ENCODE measurements at regions not wholly inside any gene's neighbourhood (a gene's known extent, or its start where the extent isn't known, plus 50 kb on each side); places are given as distances from the start of the nearest gene placed in this dataset.
A peak's percentile ranks its signal among the peaks of the same experiment; 100 is the strongest.

GRCh38 chr1:82453511-82454185, 652.9 kb downstream of the ADGRL2 start:
- Histone ChIP-seq H3K4me1 (peaks cover 0 to 13% (median 6%) of the 10 kb centered on the region in 10 experiments; a peak in 10 of 20 replicates), H3K4me2 (no peak overlapping the region), H3K4me3 (no peak overlapping the region), H3K9ac (no peak overlapping the region), H3K27ac (no peak overlapping the region), H3K27me3 (no peaks in the 10 kb centered on the region), H4K20me1 (no peaks in the 10 kb centered on the region), H3K9me3 (replicated peaks in 1 of 11) (peaks cover 8 to 24% (median 18%) of the 10 kb centered on the region in 11 experiments), H3K36me3 (no peaks in the 10 kb centered on the region)
- TF ChIP-seq Cebpa-rat (IDR thresholded peaks at IDR 0.05): no peak

- H3K27ac ChIP-seq: no peak overlapping the region
- H3K36me3 ChIP-seq: no peaks in the 10 kb centered on the region
- peaks cover 0 to 13% (median 6%) of the 10 kb centered on the region in 10 experiments; a peak in 10 of 20 replicates for H3K4me1 ChIP-seq
- H3K9me3 ChIP-seq (replicated peaks in 1 of 11): peaks cover 8 to 24% (median 18%) of the 10 kb centered on the region in 11 experiments
- H3K4me2 ChIP-seq: no peak overlapping the region
- no peaks in the 10 kb centered on the region for H4K20me1 ChIP-seq
- no peak overlapping the region for H3K9ac ChIP-seq
- no peaks in the 10 kb centered on the region for H3K27me3 ChIP-seq
- no peak for TF ChIP-seq Cebpa-rat (IDR thresholded peaks at IDR 0.05)
- H3K4me3 ChIP-seq: no peak overlapping the region
These were observed 651.4 kb downstream of the ADGRL2 start for GRCh38 chr1:82452096-82452495.

GRCh38 chr1:82451191-82451590, 650.5 kb downstream of the ADGRL2 start:
- Histone ChIP-seq H3K9me3 (replicated peaks in 1 of 11) (peaks cover 8 to 24% (median 18%) of the 10 kb centered on the region in 11 experiments), H4K20me1 (no peaks in the 10 kb centered on the region)

GRCh38 chr1:82449506-82450057, 648.8 kb downstream of the ADGRL2 start:
- Histone ChIP-seq H3K4me1 (peaks cover 0 to 7% (median 0%) of the 10 kb centered on the region in 10 experiments; a peak in 3 of 20 replicates), H3K4me2 (no peak overlapping the region), H3K9me3 (replicated peaks in 1 of 11) (peaks cover 8 to 24% (median 18%) of the 10 kb centered on the region in 11 experiments), H4K20me1 (no peaks in the 10 kb centered on the region), H3K27me3 (no peaks in the 10 kb centered on the region), H3K9ac (no peak overlapping the region), H3K4me3 (no peak overlapping the region), H3K27ac (no peak overlapping the region), H3K36me3 (no peaks in the 10 kb centered on the region)
- no peak for TF ChIP-seq Cebpa-rat (IDR thresholded peaks at IDR 0.05)

More at GRCh38 chr1:82451191-82451590, 650.5 kb downstream of the ADGRL2 start:
- H3K4me2 ChIP-seq: no peak overlapping the region
- H3K27me3 ChIP-seq: no peaks in the 10 kb centered on the region
- no peak overlapping the region for H3K27ac ChIP-seq
- no peaks in the 10 kb centered on the region for H3K36me3 ChIP-seq
- no peak overlapping the region for H3K4me3 ChIP-seq
- H3K9ac ChIP-seq: no peak overlapping the region
- H3K4me1 ChIP-seq: peaks cover 0 to 13% (median 6%) of the 10 kb centered on the region in 10 experiments; a peak in 10 of 20 replicates
- TF ChIP-seq Cebpa-rat (IDR thresholded peaks at IDR 0.05): no peak

- Histone ChIP-seq H3K4me2 (no peak overlapping the region), H3K9me3 (replicated peaks in 1 of 11) (peaks cover under 1 to 10% (median 7%) of the 10 kb centered on the region in 11 experiments; a peak in 18 of 22 replicates), H3K4me1 (no peaks in the 10 kb centered on the region), H3K4me3 (no peak overlapping the region), H3K27ac (no peak overlapping the region), H3K36me3 (no peaks in the 10 kb centered on the region), H3K9ac (no peak overlapping the region), H4K20me1 (no peaks in the 10 kb centered on the region), H3K27me3 (no peaks in the 10 kb centered on the region)
- no peak for TF ChIP-seq Cebpa-rat (IDR thresholded peaks at IDR 0.05)
These were observed 646.2 kb downstream of the ADGRL2 start for GRCh38 chr1:82446955-82447354.

- no peaks in the 10 kb centered on the region for H3K36me3 ChIP-seq
- TF ChIP-seq Cebpa-rat (IDR thresholded peaks at IDR 0.05): no peak
- no peak overlapping the region for H3K4me2 ChIP-seq
- no peak overlapping the region for H3K27ac ChIP-seq
- H3K4me3 ChIP-seq: no peak overlapping the region
- H3K27me3 ChIP-seq: no peaks in the 10 kb centered on the region
- no peak overlapping the region for H3K9ac ChIP-seq
- H4K20me1 ChIP-seq: no peaks in the 10 kb centered on the region
- peaks cover 0 to 2% (median under 1%) of the 10 kb centered on the region in 11 experiments; a peak in 5 of 22 replicates for H3K9me3 ChIP-seq (replicated peaks in 1 of 11)
- H3K4me1 ChIP-seq: no peaks in the 10 kb centered on the region
These were observed 645.5 kb downstream of the ADGRL2 start for GRCh38 chr1:82446236-82446635.

GRCh38 chr1:82445827-82446226, 645.1 kb downstream of the ADGRL2 start:
- 0 out of 22 replicates have a peak, but pooled peaks of 2 of the 11 experiments have one; percentile 18 to 32 for TF ChIP-seq Cebpa-rat (IDR thresholded peaks at IDR 0.05)
- Histone ChIP-seq H3K9ac (no peak overlapping the region), H3K9me3 (replicated peaks in 1 of 11) (no peaks in the 10 kb centered on the region), H3K4me1 (no peaks in the 10 kb centered on the region), H3K36me3 (no peaks in the 10 kb centered on the region), H3K27me3 (no peaks in the 10 kb centered on the region), H3K27ac (no peak overlapping the region), H3K4me2 (no peak overlapping the region), H3K4me3 (no peak overlapping the region), H4K20me1 (no peaks in the 10 kb centered on the region)

- no peak for TF ChIP-seq Cebpa-rat (IDR thresholded peaks at IDR 0.05)
These were observed 644.4 kb downstream of the ADGRL2 start for GRCh38 chr1:82445132-82445531.

GRCh38 chr1:82441402-82441801, 640.7 kb downstream of the ADGRL2 start:
- Histone ChIP-seq H3K9ac (no peak overlapping the region), H3K27me3 (no peaks in the 10 kb centered on the region), H3K36me3 (no peaks in the 10 kb centered on the region), H3K4me2 (no peak overlapping the region), H3K4me3 (no peak overlapping the region), H3K9me3 (replicated peaks in 1 of 11) (no peaks in the 10 kb centered on the region), H4K20me1 (no peaks in the 10 kb centered on the region), H3K27ac (no peak overlapping the region), H3K4me1 (no peaks in the 10 kb centered on the region)
- no peak for TF ChIP-seq Cebpa-rat (IDR thresholded peaks at IDR 0.05)

More at GRCh38 chr1:82445132-82445531, 644.4 kb downstream of the ADGRL2 start:
- no peaks in the 10 kb centered on the region for H3K27me3 ChIP-seq
- no peak overlapping the region for H3K9ac ChIP-seq
- no peak overlapping the region for H3K27ac ChIP-seq
- no peaks in the 10 kb centered on the region for H3K9me3 ChIP-seq (replicated peaks in 1 of 11)
- H4K20me1 ChIP-seq: no peaks in the 10 kb centered on the region
- H3K4me1 ChIP-seq: no peaks in the 10 kb centered on the region
- no peak overlapping the region for H3K4me2 ChIP-seq
- no peak overlapping the region for H3K4me3 ChIP-seq
- no peaks in the 10 kb centered on the region for H3K36me3 ChIP-seq
